IMR-90 (cell line): ENCODE measurements at regions not wholly inside any gene's neighbourhood (a gene's known extent, or its start where the extent isn't known, plus 50 kb on each side); places are given as distances from the start of the nearest gene placed in this dataset.

Experiments used
- ATAC-seq: fragments of 200-7000 bp; cut with Tn5 transposase; 2 replicates; pipeline ENCODE4 v1.9.1; 2020; ENCODE audit warnings: low read depth, mild to moderate bottlenecking, moderate library complexity
- BruUV-seq: library from RNA; stranded (reverse); fragments of 400-500 nt; replicated peaks from 2 replicates; lab custom pipeline; 2021; lab: Mats Ljungman, UMichigan
- CTCF ChIA-PET: fragments of 300-600 bp; formaldehyde crosslinking; extraction: SDS; loops from one replicate; lab custom pipeline; 2021; ENCODE audit warnings: antibody characterized with exemption; lab: Yijun Ruan, JAX
- POLR2A ChIA-PET: fragments of 300-600 bp; sonication (Branson Sonifier 250); formaldehyde crosslinking; loops from one replicate; lab custom pipeline; 2022; ENCODE audit warnings: antibody characterized with exemption; ENCODE audit not compliant: unreplicated experiment; lab: Charles Lee
- DNase-seq: peaks from one replicate; pipeline ENCODE4 v3.0.0; 2013
- H2AFZ ChIP-seq: replicated peaks from 2 replicates; pipeline ENCODE3; 2013; ENCODE audit warnings: low read length, mild to moderate bottlenecking; ENCODE audit not compliant: poor library complexity
- H2AK5ac ChIP-seq: 2 replicates; pipeline ENCODE4 v1.6.1; 2013; ENCODE audit warnings: low read depth, low read length, inconsistent platforms
- H2AK9ac ChIP-seq: replicated peaks from 2 replicates; pipeline ENCODE3; 2013; ENCODE audit warnings: mild to moderate bottlenecking, low read depth, low read length, moderate library complexity; ENCODE audit not compliant: poor library complexity
- H2BK120ac ChIP-seq: 2 replicates; pipeline ENCODE4 v1.6.1; 2013; ENCODE audit warnings: low read depth, low read length, inconsistent platforms
- H2BK15ac ChIP-seq: 3 replicates; pipeline ENCODE4 v1.6.1; 2013; ENCODE audit warnings: low read depth, low read length, inconsistent platforms
- H2BK20ac ChIP-seq: 2 replicates; pipeline ENCODE4 v1.6.1; 2013; ENCODE audit warnings: low read depth, mild to moderate bottlenecking, inconsistent platforms, low read length, moderate library complexity
- H2BK5ac ChIP-seq: 2 replicates; pipeline ENCODE4 v1.6.1; 2013; ENCODE audit warnings: mild to moderate bottlenecking, low read depth, low read length, inconsistent platforms; ENCODE audit not compliant: poor library complexity, severe bottlenecking
- H3K14ac ChIP-seq: replicated peaks from 2 replicates; pipeline ENCODE4 v1.6.1; 2013; ENCODE audit warnings: low read depth, low read length, inconsistent platforms
- H3K18ac ChIP-seq: 2 replicates; pipeline ENCODE4 v1.6.1; 2013; ENCODE audit warnings: low read depth, low read length, control low read depth
- H3K23ac ChIP-seq: 2 replicates; pipeline ENCODE4 v1.6.1; 2013; ENCODE audit warnings: low read depth, low read length, inconsistent platforms
- H3K27ac ChIP-seq: 2 replicates; pipeline ENCODE4 v1.5.1; 2013; ENCODE audit warnings: mild to moderate bottlenecking, control low read depth, low read length; ENCODE audit not compliant: insufficient read depth
- H3K27me3 ChIP-seq: 2 replicates; pipeline ENCODE4 v1.6.1; 2013; ENCODE audit warnings: low read length; ENCODE audit not compliant: control insufficient read depth, insufficient read depth
- H3K36me3 ChIP-seq: 2 replicates; pipeline ENCODE4 v1.6.1; 2013; ENCODE audit warnings: low read length, mixed read lengths; ENCODE audit not compliant: control insufficient read depth, insufficient read depth
- H3K4ac ChIP-seq: 2 replicates; pipeline ENCODE4 v1.6.1; 2013; ENCODE audit warnings: low read depth, low read length, inconsistent platforms
- H3K4me1 ChIP-seq: 2 replicates; pipeline ENCODE4 v1.6.1; 2013; ENCODE audit warnings: low read length, mixed read lengths; ENCODE audit not compliant: control insufficient read depth, insufficient read depth
- H3K4me2 ChIP-seq: 2 replicates; pipeline ENCODE4 v1.6.1; 2013; ENCODE audit warnings: low read depth, mild to moderate bottlenecking, control low read depth, low read length, moderate library complexity
- H3K4me3 ChIP-seq: 2 replicates; pipeline ENCODE4 v1.5.1; 2013; ENCODE audit warnings: low read depth, mild to moderate bottlenecking, control low read depth, low read length, moderate library complexity; ENCODE audit not compliant: insufficient read depth
- H3K56ac ChIP-seq: 2 replicates; pipeline ENCODE4 v1.6.1; 2013; ENCODE audit warnings: low read length, inconsistent platforms; ENCODE audit not compliant: insufficient read depth; ENCODE audit errors: extremely low read depth
- H3K79me1 ChIP-seq, 2 experiments: 2 replicates each; pipeline ENCODE4 v1.6.1; 2013; ENCODE audit warnings: low read length in 2 of 2, inconsistent platforms in 1 of 2, low read depth in 1 of 2
- H3K9ac ChIP-seq: 2 replicates; pipeline ENCODE4 v1.6.1; 2013; ENCODE audit warnings: low read depth, low read length, control low read depth
- H3K9me1 ChIP-seq: 2 replicates; pipeline ENCODE4 v1.6.1; 2013; ENCODE audit warnings: low read length, inconsistent platforms; ENCODE audit not compliant: insufficient read depth
- H3K9me3 ChIP-seq: 2 replicates; pipeline ENCODE4 v1.6.1; 2013; ENCODE audit warnings: low read length; ENCODE audit not compliant: control insufficient read depth, insufficient read depth
- H4K20me1 ChIP-seq: 2 replicates; pipeline ENCODE4 v1.6.1; 2013; ENCODE audit warnings: low read length, inconsistent platforms; ENCODE audit not compliant: insufficient read depth
- H4K5ac ChIP-seq: 2 replicates; pipeline ENCODE4 v1.6.1; 2013; ENCODE audit warnings: mild to moderate bottlenecking, low read depth, low read length, control low read depth
- H4K8ac ChIP-seq, 2 experiments: 2 replicates each; pipeline ENCODE4 v1.6.1; 2013; ENCODE audit warnings: low read depth in 2 of 2, low read length in 2 of 2, control low read depth in 1 of 2, inconsistent platforms in 1 of 2
- H4K91ac ChIP-seq: 2 replicates; pipeline ENCODE4 v1.6.1; 2013; ENCODE audit warnings: low read depth, low read length, inconsistent platforms; ENCODE audit not compliant: insufficient read depth
- CEBPB ChIP-seq: IDR thresholded peaks from 2 replicates; pipeline ENCODE4 v1.6.1; 2012; ENCODE audit warnings: low read depth, low read length, improper control_type of control experiment
- ELK1 ChIP-seq: fragments of 150-350 bp; IDR thresholded peaks from 2 replicates; pipeline ENCODE4 v1.6.1; 2016; ENCODE audit warnings: low read depth, mild to moderate bottlenecking, low read length, moderate library complexity, borderline replicate concordance
- FOS ChIP-seq: fragments of 150-350 bp; IDR thresholded peaks from 2 replicates; pipeline ENCODE4 v1.6.1; 2016; ENCODE audit warnings: low read depth, low read length
- RFX5 ChIP-seq: IDR thresholded peaks from 2 replicates; pipeline ENCODE4 v1.8.0; 2012; ENCODE audit warnings: low read depth, mild to moderate bottlenecking, low read length, moderate library complexity
- USF2 ChIP-seq: fragments of 150-350 bp; IDR thresholded peaks from 2 replicates; pipeline ENCODE4 v1.6.1; 2017; ENCODE audit warnings: mild to moderate bottlenecking, antibody characterized with exemption, low read length, low read depth
- WGBS, 2 experiments: methylation state at CpG; one replicate each; pipeline versions ENCODE4 v1.1.5 to v1.1.7; 2013; ENCODE audit warnings: missing lambda C conversion rate in 2 of 2; ENCODE audit not compliant: insufficient read length in 1 of 2; ENCODE audit errors: extremely low coverage in 2 of 2; 5-methylcytosine and 5-hydroxymethylcytosine counted together
- dilution Hi-C: fragments of 300-500 bp; cut with HindIII; formaldehyde crosslinking; loops from one replicate; pipeline ENCODE4 v1.14.3; 2018; ENCODE audit warnings: low sequenced_read_pairs; ENCODE audit not compliant: unreplicated experiment
- in situ Hi-C: fragments of 300-500 bp; cut with MboI; formaldehyde crosslinking; loops from 3 replicates; pipeline ENCODE4 v1.14.3; 2019; ENCODE audit warnings: low sequenced_read_pairs, inconsistent platforms, mixed read lengths
- intact Hi-C: fragments of 100-400 bp; cut with micrococcal nuclease; formaldehyde crosslinking; loops from 2 replicates; pipeline ENCODE4 v1.10.0; 2022

- Histone ChIP-seq H3K4me2 (no peak overlapping the region), H3K9ac (no peak overlapping the region), H3K27ac (no peak overlapping the region), H3K56ac (no peak overlapping the region), H4K5ac (no peak overlapping the region), H2AK5ac (no peak overlapping the region), H3K18ac (no peak overlapping the region), H4K20me1 (no peaks in the 10 kb centered on the region), H3K4ac (no peak overlapping the region), H2AK9ac (no peak overlapping the region), H3K36me3 (no peaks in the 10 kb centered on the region), H3K9me1 (no peaks in the 10 kb centered on the region), H3K14ac (no peak overlapping the region), H4K91ac (no peak overlapping the region), H3K9me3 (peaks cover 17% of the 10 kb centered on the region), H3K23ac (no peak overlapping the region), H3K79me1 (no peaks in the 10 kb centered on the region), H3K27me3 (no peaks in the 10 kb centered on the region), H3K4me1 (no peaks in the 10 kb centered on the region), H2BK15ac (no peak overlapping the region), H2BK5ac (no peak overlapping the region), H2BK20ac (no peak overlapping the region), H3K4me3 (no peak overlapping the region), H2AFZ (no peak overlapping the region), H2BK120ac (no peak overlapping the region), H4K8ac (no peak overlapping the region)
- ChIA-PET POLR2A (no interaction called here), CTCF (no interaction called here)
- WGBS, 2 experiments, result no CpG with 5 or more reads among the region's 2 CpGs
- intact Hi-C loops (no loop called here), in situ Hi-C loops (no loop called here), dilution Hi-C loops (no loop called here)
- TF ChIP-seq FOS (no peak), ELK1 (no peak), USF2 (no peak), RFX5 (no peak), CEBPB (no peak)
- no TSS peak for BruUV-seq
- DNase-seq (no peak), ATAC-seq (no peak)
Measured at GRCh38 chr5:99258819-99259218, 330.0 kb upstream of the CHD1 start.
